ENCODE measurements at regions not wholly inside any gene's neighbourhood (a gene's known extent, or its start where the extent isn't known, plus 50 kb on each side); places are given as distances from the start of the nearest gene placed in this dataset.

DNA sequence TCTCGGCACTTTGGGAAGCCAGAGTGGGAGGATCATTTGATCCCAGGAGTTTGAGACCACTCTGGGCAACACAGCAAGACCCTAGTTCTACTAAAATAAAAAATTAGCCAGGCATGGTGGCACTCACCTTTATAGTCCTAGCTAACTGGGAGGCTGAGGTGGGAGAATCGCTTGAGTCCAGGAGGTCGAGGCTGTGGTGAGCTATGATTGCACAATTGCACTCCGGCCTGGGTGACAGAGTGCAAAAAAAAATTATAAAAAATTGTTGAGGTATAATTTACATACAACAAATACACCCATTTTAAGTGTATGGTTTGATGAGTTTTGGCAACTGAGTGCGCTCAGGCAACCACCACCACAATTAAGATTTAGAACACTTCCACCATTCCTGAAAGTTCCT is 108.5 kb upstream of the GADD45A start:
- peaks cover 33% of the 10 kb centered on the region for H3K4me1 ChIP-seq (ENCODE audit: insufficient read depth, low read length)
- H3K4me3 ChIP-seq (ENCODE audit: low read length): no peak overlapping the region
- CTCF ChIA-PET: no interaction called here
- intact Hi-C loops (cut with micrococcal nuclease): no loop called here
- H4K20me1 ChIP-seq (ENCODE audit: low read length): no peaks in the 10 kb centered on the region
- no peak for TF ChIP-seq EZH2phosphoT487 (IDR thresholded peaks at IDR 0.05; ENCODE audit: borderline replicate concordance, low read length)
- TF ChIP-seq, protein P1, sequence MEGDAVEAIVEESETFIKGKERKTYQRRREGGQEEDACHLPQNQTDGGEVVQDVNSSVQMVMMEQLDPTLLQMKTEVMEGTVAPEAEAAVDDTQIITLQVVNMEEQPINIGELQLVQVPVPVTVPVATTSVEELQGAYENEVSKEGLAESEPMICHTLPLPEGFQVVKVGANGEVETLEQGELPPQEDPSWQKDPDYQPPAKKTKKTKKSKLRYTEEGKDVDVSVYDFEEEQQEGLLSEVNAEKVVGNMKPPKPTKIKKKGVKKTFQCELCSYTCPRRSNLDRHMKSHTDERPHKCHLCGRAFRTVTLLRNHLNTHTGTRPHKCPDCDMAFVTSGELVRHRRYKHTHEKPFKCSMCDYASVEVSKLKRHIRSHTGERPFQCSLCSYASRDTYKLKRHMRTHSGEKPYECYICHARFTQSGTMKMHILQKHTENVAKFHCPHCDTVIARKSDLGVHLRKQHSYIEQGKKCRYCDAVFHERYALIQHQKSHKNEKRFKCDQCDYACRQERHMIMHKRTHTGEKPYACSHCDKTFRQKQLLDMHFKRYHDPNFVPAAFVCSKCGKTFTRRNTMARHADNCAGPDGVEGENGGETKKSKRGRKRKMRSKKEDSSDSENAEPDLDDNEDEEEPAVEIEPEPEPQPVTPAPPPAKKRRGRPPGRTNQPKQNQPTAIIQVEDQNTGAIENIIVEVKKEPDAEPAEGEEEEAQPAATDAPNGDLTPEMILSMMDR (conservative IDR thresholded peaks at IDR 0.05; ENCODE audit: low read depth, low read length): no peak
- no peak for TF ChIP-seq EZH2 (IDR thresholded peaks at IDR 0.05; ENCODE audit: low read length, unreplicated experiment)
- H3K4me2 ChIP-seq (ENCODE audit: low read length): no peak overlapping the region
- BruUV-seq (replicated peaks): no TSS peak
- H3F3A ChIP-seq (ENCODE audit: low read length, unreplicated experiment): no peaks in the 10 kb centered on the region
- no peaks in the 10 kb centered on the region for H3K79me2 ChIP-seq (ENCODE audit: low read length)
- H3K9me3 ChIP-seq (ENCODE audit: low read length): no peaks in the 10 kb centered on the region
- H3K9me2 ChIP-seq (replicated peaks; ENCODE audit: low read length): no peaks in the 10 kb centered on the region
- H3K9ac ChIP-seq (ENCODE audit: low read length): no peak overlapping the region
- no peak for DNase-seq
- H3K27ac ChIP-seq (ENCODE audit: low read length): no peak overlapping the region
- no peak overlapping the region for H2AFZ ChIP-seq (ENCODE audit: low read length)
- no peaks in the 10 kb centered on the region for H3K27me3 ChIP-seq (ENCODE audit: low read length)
- H3K36me3 ChIP-seq (ENCODE audit: low read depth, low read length): no peaks in the 10 kb centered on the region
- ATAC-seq: no peak
- POLR2A ChIA-PET (ENCODE audit: unreplicated experiment): no interaction called here

DNA sequence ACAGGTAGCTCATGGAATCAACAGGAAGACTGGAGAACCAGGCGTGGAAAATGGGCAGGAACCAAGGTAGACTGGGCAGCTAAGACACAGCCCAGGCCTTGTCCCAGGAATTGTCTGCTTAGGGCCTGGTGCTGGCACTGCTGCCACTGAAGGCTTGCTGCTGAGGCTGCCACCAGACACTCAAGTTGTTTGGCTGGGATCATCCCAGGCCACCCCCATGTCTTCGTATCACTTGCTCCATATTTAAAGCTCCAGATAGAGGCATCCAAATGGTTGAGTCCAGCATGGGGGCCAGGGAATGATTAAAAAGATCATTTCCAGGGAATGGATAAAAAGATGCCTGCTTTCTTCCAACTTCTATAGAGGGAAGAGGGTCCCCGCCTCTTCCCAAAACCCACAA is 107.4 kb upstream of the GADD45A start:
- no TSS peak for BruUV-seq (replicated peaks)
- ChIA-PET POLR2A (ENCODE audit: unreplicated experiment) (no interaction called here), CTCF (no interaction called here)
- Histone ChIP-seq H3F3A (ENCODE audit: low read length, unreplicated experiment) (no peaks in the 10 kb centered on the region), H3K27ac (ENCODE audit: low read length) (no peak overlapping the region), H3K9me2 (replicated peaks; ENCODE audit: low read length) (no peaks in the 10 kb centered on the region), H3K9me3 (ENCODE audit: low read length) (no peaks in the 10 kb centered on the region), H3K4me2 (ENCODE audit: low read length) (no peak overlapping the region), H4K20me1 (ENCODE audit: low read length) (no peaks in the 10 kb centered on the region), H3K36me3 (ENCODE audit: low read depth, low read length) (no peaks in the 10 kb centered on the region), H3K79me2 (ENCODE audit: low read length) (no peaks in the 10 kb centered on the region), H3K4me1 (ENCODE audit: insufficient read depth, low read length) (peaks cover 21% of the 10 kb centered on the region), H3K4me3 (ENCODE audit: low read length) (no peak overlapping the region), H2AFZ (ENCODE audit: low read length) (no peak overlapping the region), H3K27me3 (ENCODE audit: low read length) (no peaks in the 10 kb centered on the region), H3K9ac (ENCODE audit: low read length) (no peak overlapping the region)
- intact Hi-C loops (cut with micrococcal nuclease): no loop called here
- TF ChIP-seq EZH2phosphoT487 (IDR thresholded peaks at IDR 0.05; ENCODE audit: borderline replicate concordance, low read length) (no peak), EZH2 (IDR thresholded peaks at IDR 0.05; ENCODE audit: low read length, unreplicated experiment) (no peak)
- TF ChIP-seq, protein P1 (conservative IDR thresholded peaks at IDR 0.05; ENCODE audit: low read depth, low read length): no peak
- no peak for ATAC-seq
- no peak for DNase-seq

DNA sequence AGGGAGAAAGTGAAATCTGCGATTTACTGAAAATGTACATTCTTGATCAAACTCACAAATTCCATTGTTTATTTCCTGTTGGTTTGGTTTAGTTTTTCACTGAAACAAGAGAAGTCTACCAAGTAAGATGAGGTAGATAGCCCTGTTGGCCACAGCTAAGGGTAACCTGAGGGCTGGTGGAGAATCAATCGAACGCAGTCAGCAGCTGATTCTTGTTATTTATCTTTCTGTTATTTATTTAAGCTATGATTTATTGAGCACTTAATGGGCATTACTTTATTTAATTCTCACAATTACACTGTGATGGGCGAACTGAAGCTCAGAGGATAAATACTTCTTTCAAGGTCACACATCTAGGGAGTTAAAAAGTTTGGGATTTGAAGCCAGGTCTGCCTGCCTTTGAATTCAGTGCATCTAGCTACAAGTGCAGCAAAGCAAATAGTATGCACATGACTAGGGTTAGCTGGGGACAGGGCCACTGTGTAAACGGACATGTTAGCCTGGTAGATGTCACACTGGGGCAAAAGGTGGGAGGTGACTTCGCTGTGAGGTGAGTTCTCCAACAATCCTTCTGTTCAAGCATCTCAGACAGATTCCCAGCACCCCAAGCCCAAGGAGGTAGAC is 106.5 kb upstream of the GADD45A start:
- peaks cover 15% of the 10 kb centered on the region for H3K4me1 ChIP-seq (ENCODE audit: insufficient read depth, low read length)
- no peak overlapping the region for H3K9ac ChIP-seq (ENCODE audit: low read length)
- intact Hi-C loops (cut with micrococcal nuclease): no loop called here
- H3K27me3 ChIP-seq (ENCODE audit: low read length): no peaks in the 10 kb centered on the region
- CTCF ChIA-PET: no interaction called here
- H2AFZ ChIP-seq (ENCODE audit: low read length): no peak overlapping the region
- no peak for ATAC-seq
- no peaks in the 10 kb centered on the region for H3K36me3 ChIP-seq (ENCODE audit: low read depth, low read length)
- no peaks in the 10 kb centered on the region for H3F3A ChIP-seq (ENCODE audit: low read length, unreplicated experiment)
- H3K27ac ChIP-seq (ENCODE audit: low read length): no peak overlapping the region
- H3K9me3 ChIP-seq (ENCODE audit: low read length): no peaks in the 10 kb centered on the region
- no peak overlapping the region for H3K4me2 ChIP-seq (ENCODE audit: low read length)
- TF ChIP-seq EZH2phosphoT487 (IDR thresholded peaks at IDR 0.05; ENCODE audit: borderline replicate concordance, low read length) (no peak), EZH2 (IDR thresholded peaks at IDR 0.05; ENCODE audit: low read length, unreplicated experiment) (no peak)
- TF ChIP-seq, protein P1 (conservative IDR thresholded peaks at IDR 0.05; ENCODE audit: low read depth, low read length): no peak
- H3K4me3 ChIP-seq (ENCODE audit: low read length): no peak overlapping the region
- H3K79me2 ChIP-seq (ENCODE audit: low read length): no peaks in the 10 kb centered on the region
- POLR2A ChIA-PET (ENCODE audit: unreplicated experiment): no interaction called here
- H3K9me2 ChIP-seq (replicated peaks; ENCODE audit: low read length): no peaks in the 10 kb centered on the region
- no TSS peak for BruUV-seq (replicated peaks)
- H4K20me1 ChIP-seq (ENCODE audit: low read length): no peaks in the 10 kb centered on the region
- no peak for DNase-seq

Measured in PC-3 (cell line).